ENCODE measurements at regions not wholly inside any gene's neighbourhood (a gene's known extent, or its start where the extent isn't known, plus 50 kb on each side); places are given as distances from the start of the nearest gene placed in this dataset.

DNA sequence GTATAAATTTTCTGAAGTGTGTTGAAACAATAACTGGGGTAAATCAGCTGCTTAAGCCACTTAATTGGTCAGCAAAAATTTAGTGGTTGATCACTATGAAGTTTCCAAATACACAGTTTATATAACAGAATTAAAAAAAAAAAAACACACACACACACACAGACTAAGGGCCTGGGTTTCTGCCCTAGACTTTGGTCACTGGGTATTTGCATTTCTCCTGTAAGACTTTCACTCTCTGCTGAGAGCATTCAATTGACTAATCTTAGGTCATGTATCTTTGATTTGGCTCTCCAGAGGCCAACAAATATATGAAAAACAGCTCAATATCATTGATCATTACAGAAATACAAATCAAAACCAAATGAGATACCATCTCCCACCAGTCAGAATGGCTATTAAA is 214.3 kb downstream of the KCNA4 start:
- Histone ChIP-seq H3K27ac (replicated peaks) (no peak overlapping the region), H3K4me3 (replicated peaks; ENCODE audit: insufficient read depth, low read length) (no peak overlapping the region), H3K27me3 (ENCODE audit: insufficient read depth, poor library complexity, severe bottlenecking) (no peaks in the 10 kb centered on the region)
- TF ChIP-seq GABPA (IDR thresholded peaks at IDR 0.05; ENCODE audit: low read depth) (no peak), SPI1 (IDR thresholded peaks at IDR 0.05; ENCODE audit: borderline replicate concordance, low read depth) (no peak), POLR2AphosphoS5 (IDR thresholded peaks at IDR 0.05; ENCODE audit: low read depth) (no peak)
- TF ChIP-seq, protein P1, sequence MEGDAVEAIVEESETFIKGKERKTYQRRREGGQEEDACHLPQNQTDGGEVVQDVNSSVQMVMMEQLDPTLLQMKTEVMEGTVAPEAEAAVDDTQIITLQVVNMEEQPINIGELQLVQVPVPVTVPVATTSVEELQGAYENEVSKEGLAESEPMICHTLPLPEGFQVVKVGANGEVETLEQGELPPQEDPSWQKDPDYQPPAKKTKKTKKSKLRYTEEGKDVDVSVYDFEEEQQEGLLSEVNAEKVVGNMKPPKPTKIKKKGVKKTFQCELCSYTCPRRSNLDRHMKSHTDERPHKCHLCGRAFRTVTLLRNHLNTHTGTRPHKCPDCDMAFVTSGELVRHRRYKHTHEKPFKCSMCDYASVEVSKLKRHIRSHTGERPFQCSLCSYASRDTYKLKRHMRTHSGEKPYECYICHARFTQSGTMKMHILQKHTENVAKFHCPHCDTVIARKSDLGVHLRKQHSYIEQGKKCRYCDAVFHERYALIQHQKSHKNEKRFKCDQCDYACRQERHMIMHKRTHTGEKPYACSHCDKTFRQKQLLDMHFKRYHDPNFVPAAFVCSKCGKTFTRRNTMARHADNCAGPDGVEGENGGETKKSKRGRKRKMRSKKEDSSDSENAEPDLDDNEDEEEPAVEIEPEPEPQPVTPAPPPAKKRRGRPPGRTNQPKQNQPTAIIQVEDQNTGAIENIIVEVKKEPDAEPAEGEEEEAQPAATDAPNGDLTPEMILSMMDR (IDR thresholded peaks at IDR 0.05; ENCODE audit: insufficient read depth, low read length) = no peak
- TF ChIP-seq, protein P2, sequence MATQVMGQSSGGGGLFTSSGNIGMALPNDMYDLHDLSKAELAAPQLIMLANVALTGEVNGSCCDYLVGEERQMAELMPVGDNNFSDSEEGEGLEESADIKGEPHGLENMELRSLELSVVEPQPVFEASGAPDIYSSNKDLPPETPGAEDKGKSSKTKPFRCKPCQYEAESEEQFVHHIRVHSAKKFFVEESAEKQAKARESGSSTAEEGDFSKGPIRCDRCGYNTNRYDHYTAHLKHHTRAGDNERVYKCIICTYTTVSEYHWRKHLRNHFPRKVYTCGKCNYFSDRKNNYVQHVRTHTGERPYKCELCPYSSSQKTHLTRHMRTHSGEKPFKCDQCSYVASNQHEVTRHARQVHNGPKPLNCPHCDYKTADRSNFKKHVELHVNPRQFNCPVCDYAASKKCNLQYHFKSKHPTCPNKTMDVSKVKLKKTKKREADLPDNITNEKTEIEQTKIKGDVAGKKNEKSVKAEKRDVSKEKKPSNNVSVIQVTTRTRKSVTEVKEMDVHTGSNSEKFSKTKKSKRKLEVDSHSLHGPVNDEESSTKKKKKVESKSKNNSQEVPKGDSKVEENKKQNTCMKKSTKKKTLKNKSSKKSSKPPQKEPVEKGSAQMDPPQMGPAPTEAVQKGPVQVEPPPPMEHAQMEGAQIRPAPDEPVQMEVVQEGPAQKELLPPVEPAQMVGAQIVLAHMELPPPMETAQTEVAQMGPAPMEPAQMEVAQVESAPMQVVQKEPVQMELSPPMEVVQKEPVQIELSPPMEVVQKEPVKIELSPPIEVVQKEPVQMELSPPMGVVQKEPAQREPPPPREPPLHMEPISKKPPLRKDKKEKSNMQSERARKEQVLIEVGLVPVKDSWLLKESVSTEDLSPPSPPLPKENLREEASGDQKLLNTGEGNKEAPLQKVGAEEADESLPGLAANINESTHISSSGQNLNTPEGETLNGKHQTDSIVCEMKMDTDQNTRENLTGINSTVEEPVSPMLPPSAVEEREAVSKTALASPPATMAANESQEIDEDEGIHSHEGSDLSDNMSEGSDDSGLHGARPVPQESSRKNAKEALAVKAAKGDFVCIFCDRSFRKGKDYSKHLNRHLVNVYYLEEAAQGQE (IDR thresholded peaks at IDR 0.05; ENCODE audit: insufficient replicate concordance, low read depth) = no peak
- no peak for DNase-seq (ENCODE audit: low read depth in 1 of 2, low spot score in 1 of 2)

DNA sequence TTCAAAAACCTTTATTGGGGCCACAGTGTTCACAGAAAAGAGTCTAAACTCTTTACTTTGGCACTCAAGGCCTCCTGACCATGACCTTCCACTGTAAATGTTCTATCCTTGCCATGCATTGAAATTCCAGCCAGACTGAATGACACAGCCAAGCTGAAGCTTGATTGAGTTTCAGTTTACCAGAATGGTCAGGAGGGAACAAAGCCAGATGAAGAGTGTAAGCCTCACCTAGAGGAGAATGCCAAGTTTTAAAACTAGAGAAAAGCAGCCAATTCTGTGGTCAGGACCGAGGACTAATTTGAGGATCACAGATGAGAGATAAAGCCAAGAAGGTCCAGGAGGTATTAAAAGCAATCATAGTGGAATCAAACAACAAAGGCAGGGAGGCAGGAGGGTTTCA is 215.3 kb downstream of the KCNA4 start:
- TF ChIP-seq, protein P1 (IDR thresholded peaks at IDR 0.05; ENCODE audit: insufficient read depth, low read length) = no peak
- TF ChIP-seq GABPA (IDR thresholded peaks at IDR 0.05; ENCODE audit: low read depth) (no peak), SPI1 (IDR thresholded peaks at IDR 0.05; ENCODE audit: borderline replicate concordance, low read depth) (no peak), POLR2AphosphoS5 (IDR thresholded peaks at IDR 0.05; ENCODE audit: low read depth) (no peak)
- TF ChIP-seq, protein P2 (IDR thresholded peaks at IDR 0.05; ENCODE audit: insufficient replicate concordance, low read depth) = no peak
- Histone ChIP-seq H3K27me3 (ENCODE audit: insufficient read depth, poor library complexity, severe bottlenecking) (no peaks in the 10 kb centered on the region), H3K4me3 (replicated peaks; ENCODE audit: insufficient read depth, low read length) (no peak overlapping the region), H3K27ac (replicated peaks) (no peak overlapping the region)
- no peak for DNase-seq (ENCODE audit: low read depth in 1 of 2, low spot score in 1 of 2)

DNA sequence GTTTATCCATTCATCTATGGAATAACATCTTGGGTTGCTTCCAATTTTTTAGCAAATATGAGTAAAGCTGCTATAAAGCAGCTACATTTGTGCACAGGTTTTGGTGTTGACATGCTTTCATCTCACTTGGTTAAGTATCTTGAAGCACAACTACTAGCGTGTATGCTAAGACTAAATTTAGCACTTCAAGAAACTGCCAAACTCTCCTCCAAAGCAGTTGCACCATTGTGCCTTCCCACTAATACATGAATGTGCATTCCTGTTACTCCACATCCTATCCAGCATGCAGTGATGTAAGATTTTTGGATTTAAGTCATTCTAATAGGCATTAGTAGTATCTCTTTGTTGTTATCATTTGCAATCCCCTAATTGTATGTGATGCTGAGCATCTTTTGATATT is 230.7 kb downstream of the KCNA4 start:
- Histone ChIP-seq H3K27ac (replicated peaks) (no peak overlapping the region), H3K4me3 (replicated peaks; ENCODE audit: insufficient read depth, low read length) (no peak overlapping the region), H3K27me3 (ENCODE audit: insufficient read depth, poor library complexity, severe bottlenecking) (no peaks in the 10 kb centered on the region)
- DNase-seq (ENCODE audit: low read depth in 1 of 2, low spot score in 1 of 2) = no peak
- TF ChIP-seq GABPA (IDR thresholded peaks at IDR 0.05; ENCODE audit: low read depth) (no peak), SPI1 (IDR thresholded peaks at IDR 0.05; ENCODE audit: borderline replicate concordance, low read depth) (no peak), POLR2AphosphoS5 (IDR thresholded peaks at IDR 0.05; ENCODE audit: low read depth) (no peak)
- TF ChIP-seq, protein P2 (IDR thresholded peaks at IDR 0.05; ENCODE audit: insufficient replicate concordance, low read depth) = no peak
- TF ChIP-seq, protein P1 (IDR thresholded peaks at IDR 0.05; ENCODE audit: insufficient read depth, low read length) = no peak

Measured in HL-60 (cell line).